ENCODE measurements at regions not wholly inside any gene's neighbourhood (a gene's known extent, or its start where the extent isn't known, plus 50 kb on each side); places are given as distances from the start of the nearest gene placed in this dataset.

DNA sequence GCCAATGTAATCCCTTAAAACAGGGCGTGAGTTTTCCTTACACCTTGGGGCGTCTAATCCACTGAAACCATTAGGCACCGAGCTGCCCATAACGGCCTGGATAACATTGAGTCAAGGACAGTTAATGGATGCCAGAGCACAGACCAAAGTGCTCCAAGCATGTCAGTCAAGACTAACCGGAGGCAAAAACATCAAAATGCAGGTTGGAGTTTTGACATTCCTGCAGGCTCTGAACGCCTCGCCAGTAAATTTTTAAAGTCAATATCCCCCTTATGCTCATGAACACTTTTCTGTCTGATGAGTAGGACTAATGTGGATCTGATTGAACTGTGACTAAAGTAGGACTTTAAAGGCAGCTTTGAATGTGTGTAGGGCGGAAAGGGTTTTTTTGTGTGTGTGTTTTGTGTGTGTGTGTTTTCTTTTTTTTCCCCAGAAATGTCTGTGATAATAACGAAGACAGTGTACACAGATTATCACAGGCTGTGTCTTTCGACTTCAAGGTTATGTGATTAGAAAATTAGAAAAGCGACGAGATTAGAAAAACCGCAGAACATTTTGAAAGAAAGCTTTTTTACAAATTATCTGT, 194.2 kb upstream of the PROX1 start:
- TF ChIP-seq ZNF274 (IDR thresholded peaks at IDR 0.05; ENCODE audit: low read depth, low read length) (no peak), YY1 (IDR thresholded peaks at IDR 0.05; ENCODE audit: insufficient read depth, insufficient read length) (no peak), SUZ12 (IDR thresholded peaks at IDR 0.05; ENCODE audit: extremely low read depth, insufficient read depth, insufficient read length) (no peak)
